ENCODE measurements at regions not wholly inside any gene's neighbourhood (a gene's known extent, or its start where the extent isn't known, plus 50 kb on each side); places are given as distances from the start of the nearest gene placed in this dataset.

DNA sequence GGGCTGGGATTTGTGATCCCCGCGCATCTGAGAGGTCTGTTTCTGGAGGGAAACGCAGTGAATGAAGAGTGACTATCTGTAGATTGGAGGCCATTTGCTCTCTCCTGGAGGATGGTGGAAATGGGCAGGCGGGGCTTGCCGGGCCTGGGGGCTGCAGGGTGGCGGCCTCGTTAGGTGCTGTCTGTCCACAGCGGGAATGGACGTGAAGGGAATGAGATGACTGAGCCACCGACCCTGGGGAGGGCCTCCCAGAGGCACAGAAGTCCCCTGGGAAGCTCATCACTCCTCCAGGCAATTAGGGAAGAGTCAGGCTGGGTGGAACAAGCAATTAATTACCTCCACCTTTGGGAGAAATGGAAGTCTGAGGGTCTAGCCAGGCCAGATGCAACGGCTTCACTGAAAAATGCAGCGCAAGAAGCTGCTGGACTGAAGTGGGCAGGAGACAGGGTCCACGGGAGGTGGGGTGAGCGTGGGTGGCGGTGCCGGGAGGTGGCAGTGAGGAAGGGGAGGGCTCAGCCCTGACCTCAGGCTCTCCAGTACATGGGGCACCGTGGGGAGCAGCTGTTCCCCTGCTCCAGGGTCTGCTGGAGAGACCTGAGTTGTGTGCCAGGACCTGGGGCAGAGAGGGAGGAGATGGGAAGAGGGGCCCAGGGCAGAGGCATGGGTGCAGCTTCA lies 524.5 kb downstream of the BRD1 start:
- WGBS, 2 donors = 67 to 74% methylated on average over 17 of the region's 17 CpGs
- Histone ChIP-seq H3K27me3 (peaks cover 6 to 65% (median 40%) of the 10 kb centered on the region in 3 donors), H3K36me3 (no peaks in the 10 kb centered on the region), H3K27ac (no peak overlapping the region), H3K4me3 (no peak overlapping the region), H3K9me3 (no peaks in the 10 kb centered on the region), H3K4me1 (peaks cover 0 to 5% (median 0%) of the 10 kb centered on the region in 4 donors)
- DNase-seq = no peak
- TF ChIP-seq EP300 (IDR thresholded peaks at IDR 0.05) (no peak), POLR2AphosphoS5 (IDR thresholded peaks at IDR 0.05) (no peak), POLR2A (IDR thresholded peaks at IDR 0.05) (no peak)
- TF ChIP-seq, protein P1, sequence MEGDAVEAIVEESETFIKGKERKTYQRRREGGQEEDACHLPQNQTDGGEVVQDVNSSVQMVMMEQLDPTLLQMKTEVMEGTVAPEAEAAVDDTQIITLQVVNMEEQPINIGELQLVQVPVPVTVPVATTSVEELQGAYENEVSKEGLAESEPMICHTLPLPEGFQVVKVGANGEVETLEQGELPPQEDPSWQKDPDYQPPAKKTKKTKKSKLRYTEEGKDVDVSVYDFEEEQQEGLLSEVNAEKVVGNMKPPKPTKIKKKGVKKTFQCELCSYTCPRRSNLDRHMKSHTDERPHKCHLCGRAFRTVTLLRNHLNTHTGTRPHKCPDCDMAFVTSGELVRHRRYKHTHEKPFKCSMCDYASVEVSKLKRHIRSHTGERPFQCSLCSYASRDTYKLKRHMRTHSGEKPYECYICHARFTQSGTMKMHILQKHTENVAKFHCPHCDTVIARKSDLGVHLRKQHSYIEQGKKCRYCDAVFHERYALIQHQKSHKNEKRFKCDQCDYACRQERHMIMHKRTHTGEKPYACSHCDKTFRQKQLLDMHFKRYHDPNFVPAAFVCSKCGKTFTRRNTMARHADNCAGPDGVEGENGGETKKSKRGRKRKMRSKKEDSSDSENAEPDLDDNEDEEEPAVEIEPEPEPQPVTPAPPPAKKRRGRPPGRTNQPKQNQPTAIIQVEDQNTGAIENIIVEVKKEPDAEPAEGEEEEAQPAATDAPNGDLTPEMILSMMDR (IDR thresholded peaks at IDR 0.05) = no peak
- intact Hi-C loops (cut with DNase I) = no loop called here

DNA sequence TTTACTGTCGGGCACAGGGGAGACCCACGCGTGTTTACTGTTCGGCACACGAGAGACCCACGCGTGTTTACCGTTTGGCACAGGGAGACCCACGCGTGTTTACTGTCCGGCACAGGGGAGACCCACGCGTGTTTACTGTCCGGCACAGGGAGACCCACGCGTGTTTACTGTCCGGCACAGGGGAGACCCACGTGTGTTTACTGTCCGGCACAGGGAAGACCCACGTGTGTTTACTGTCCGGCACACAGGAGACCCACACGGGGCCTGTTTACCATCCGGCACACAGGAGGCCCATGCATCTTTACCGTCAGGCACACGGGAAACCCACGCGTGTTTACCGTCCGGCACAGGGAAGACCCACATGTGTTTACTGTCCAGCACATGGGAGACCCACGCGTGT lies 525.1 kb downstream of the BRD1 start:
- H3K4me3 ChIP-seq = no peak overlapping the region

DNA sequence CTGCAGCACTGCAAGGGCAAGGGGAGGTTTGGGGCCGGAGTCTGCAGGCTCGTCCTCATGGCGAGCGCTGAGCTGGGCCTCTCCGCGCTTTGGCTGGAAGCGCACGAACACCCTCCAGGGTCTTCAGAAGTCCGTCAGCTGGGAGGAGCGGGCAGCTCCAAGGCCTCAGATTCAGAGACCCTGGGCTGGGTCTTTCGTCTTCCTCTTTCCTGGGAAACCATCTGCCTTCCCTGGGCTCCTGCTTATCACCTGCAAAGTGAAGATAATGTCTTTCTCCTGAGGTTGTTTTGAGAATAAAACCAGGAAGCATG lies 525.6 kb downstream of the BRD1 start:
- H3K27ac ChIP-seq = no peak overlapping the region
- no peak for DNase-seq
- TF ChIP-seq, protein P1 (IDR thresholded peaks at IDR 0.05) = no peak
- TF ChIP-seq POLR2AphosphoS5 (IDR thresholded peaks at IDR 0.05) = no peak
- no peak for TF ChIP-seq POLR2A (IDR thresholded peaks at IDR 0.05)
- TF ChIP-seq EP300 (IDR thresholded peaks at IDR 0.05) = no peak
- peaks cover 6 to 63% (median 36%) of the 10 kb centered on the region in 3 donors for H3K27me3 ChIP-seq
- H3K36me3 ChIP-seq = no peaks in the 10 kb centered on the region
- intact Hi-C loops (cut with DNase I) = no loop called here
- peaks cover 0 to 5% (median 0%) of the 10 kb centered on the region in 4 donors for H3K4me1 ChIP-seq
- WGBS, 2 donors = 92 to 93% methylated on average over 11 of the region's 11 CpGs
- H3K4me3 ChIP-seq = no peak overlapping the region
- no peaks in the 10 kb centered on the region for H3K9me3 ChIP-seq

More for the DNA sequence above, 525.1 kb downstream of the BRD1 start:
- Histone ChIP-seq H3K9me3 (no peaks in the 10 kb centered on the region), H3K27ac (no peak overlapping the region), H3K27me3 (peaks cover 6 to 67% (median 37%) of the 10 kb centered on the region in 3 donors), H3K4me1 (peaks cover 0 to 5% (median 0%) of the 10 kb centered on the region in 4 donors), H3K36me3 (no peaks in the 10 kb centered on the region)
- intact Hi-C loops (cut with DNase I) = no loop called here
- TF ChIP-seq POLR2AphosphoS5 (IDR thresholded peaks at IDR 0.05) (no peak), POLR2A (IDR thresholded peaks at IDR 0.05) (no peak), EP300 (IDR thresholded peaks at IDR 0.05) (no peak)
- TF ChIP-seq, protein P1 (IDR thresholded peaks at IDR 0.05) = no peak
- no peak for DNase-seq
- 88 to 94% methylated on average over 31 of the region's 31 CpGs for WGBS, 2 donors

DNA sequence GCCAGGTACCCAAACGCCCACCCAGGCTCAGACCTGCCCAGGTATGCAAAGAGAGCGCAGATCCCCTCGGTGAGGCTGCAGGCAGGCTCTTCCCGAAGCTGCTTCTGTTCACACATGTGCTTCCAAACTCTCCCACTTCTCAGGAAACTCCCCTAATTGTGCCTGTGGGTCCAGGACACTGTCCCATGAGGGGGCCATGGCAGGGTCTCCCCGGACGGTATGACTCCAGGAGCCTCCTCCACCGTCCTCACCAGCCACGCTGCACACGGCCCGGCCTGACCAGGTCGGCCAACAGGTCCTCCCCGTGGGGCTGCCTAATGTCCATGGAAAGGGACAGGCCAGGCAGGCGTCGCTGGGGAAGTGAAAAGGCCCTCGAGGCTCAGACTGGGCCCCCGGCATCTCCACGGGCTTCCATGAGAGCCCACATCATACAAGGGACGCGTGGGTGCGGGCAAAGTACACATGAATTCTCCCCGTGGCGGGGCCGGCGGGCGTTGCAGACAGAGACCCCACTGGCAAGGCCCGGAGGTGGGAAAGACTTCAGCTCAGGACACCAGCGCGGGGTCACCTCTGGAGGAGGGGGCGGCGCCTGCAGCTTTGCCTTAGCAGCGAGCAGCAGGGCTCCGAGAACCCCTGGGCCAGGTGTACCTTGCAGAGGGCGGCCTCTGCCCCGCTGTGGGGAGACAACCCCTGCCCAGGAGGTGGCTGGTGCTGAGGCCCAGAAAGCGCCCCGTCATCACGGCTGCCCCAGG lies 526.1 kb downstream of the BRD1 start:
- no peaks in the 10 kb centered on the region for H3K36me3 ChIP-seq
- TF ChIP-seq POLR2AphosphoS5 (IDR thresholded peaks at IDR 0.05) = no peak
- no peak for TF ChIP-seq POLR2A (IDR thresholded peaks at IDR 0.05)
- TF ChIP-seq, protein P1 (IDR thresholded peaks at IDR 0.05) = no peak
- TF ChIP-seq EP300 (IDR thresholded peaks at IDR 0.05) = no peak
- H3K4me1 ChIP-seq = peaks cover 0 to 5% (median 0%) of the 10 kb centered on the region in 4 donors
- DNase-seq = no peak
- 81 to 88% methylated on average over 37 of the region's 37 CpGs for WGBS, 2 donors
- H3K27ac ChIP-seq = no peak overlapping the region
- H3K27me3 ChIP-seq = peaks cover 6 to 58% (median 33%) of the 10 kb centered on the region in 3 donors
- intact Hi-C loops (cut with DNase I) = no loop called here
- H3K4me3 ChIP-seq = no peak overlapping the region
- H3K9me3 ChIP-seq = no peaks in the 10 kb centered on the region
